ENCODE measurements at regions not wholly inside any gene's neighbourhood (a gene's known extent, or its start where the extent isn't known, plus 50 kb on each side); places are given as distances from the start of the nearest gene placed in this dataset.

- no peak for DNase-seq
These were observed 161.3 kb upstream of the PHACTR1 start for GRCh38 chr6:12555267-12555666.

DNA sequence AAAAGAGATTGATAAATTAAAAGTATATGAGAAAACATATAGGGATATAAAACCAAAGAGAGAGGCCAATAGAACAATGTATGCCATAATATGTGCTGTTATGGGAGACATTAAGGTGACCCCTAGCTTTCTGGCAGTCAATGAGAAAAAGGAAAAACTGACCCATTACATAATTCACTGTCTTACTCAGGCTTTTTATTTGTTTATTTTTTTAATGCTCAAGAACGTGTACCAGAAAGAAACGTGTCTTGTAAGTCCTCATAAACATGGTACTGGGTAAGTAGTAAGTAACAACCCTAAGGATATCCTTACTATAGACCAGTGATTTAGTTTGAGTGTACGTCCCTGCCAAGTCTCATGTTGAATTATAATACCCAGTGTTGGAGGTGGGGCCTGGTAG, 160.8 kb upstream of the PHACTR1 start:
- no peak for DNase-seq

DNA sequence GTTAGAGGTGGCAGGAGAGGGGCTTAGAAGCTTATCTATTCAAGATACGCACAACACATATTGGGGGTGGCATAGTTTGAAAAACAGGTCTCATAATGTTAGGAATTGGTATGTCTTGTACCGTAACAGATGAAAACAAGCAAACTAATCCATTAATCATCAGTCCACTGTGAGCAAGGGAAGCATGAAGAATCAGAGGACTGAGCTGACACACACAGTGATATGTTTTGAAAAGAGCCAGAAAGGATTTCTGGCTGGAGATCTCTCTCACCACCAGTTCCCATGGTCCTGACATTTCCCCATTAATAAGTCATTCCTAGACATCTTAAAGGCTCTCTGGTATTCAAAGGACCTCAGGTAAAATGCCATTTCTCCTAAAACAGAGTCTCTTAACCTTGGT, 158.8 kb upstream of the PHACTR1 start:
- DNase-seq, result no peak

GRCh38 chr6:12560315-12560714, 156.3 kb upstream of the PHACTR1 start:
- no peak for DNase-seq

DNA sequence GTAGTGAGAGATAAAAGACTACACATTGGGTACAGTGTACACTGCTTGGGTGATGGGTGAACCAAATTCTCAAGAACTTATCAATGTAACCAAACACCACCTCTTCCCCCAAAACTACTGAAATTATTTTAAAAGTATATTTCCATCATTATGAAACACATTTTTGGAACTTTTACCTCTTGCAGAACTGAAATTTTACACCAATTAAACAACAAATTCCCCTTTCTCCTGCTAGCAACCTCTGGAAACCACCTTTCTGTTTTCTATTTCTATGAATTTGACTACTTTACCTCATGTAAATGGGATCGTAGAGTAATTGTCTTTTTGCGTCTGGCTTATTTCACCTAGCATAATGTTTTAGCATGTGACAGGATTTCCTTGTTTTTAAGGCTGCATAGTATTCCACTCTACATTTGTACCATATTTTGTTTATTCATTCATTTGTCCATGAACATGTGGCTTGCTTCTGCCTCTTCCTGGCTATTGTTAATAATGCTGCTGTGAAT, 149.9 kb upstream of the PHACTR1 start:
- no peak for DNase-seq

GRCh38 chr6:12567682-12568081, 148.9 kb upstream of the PHACTR1 start:
- DNase-seq, result no peak

DNA sequence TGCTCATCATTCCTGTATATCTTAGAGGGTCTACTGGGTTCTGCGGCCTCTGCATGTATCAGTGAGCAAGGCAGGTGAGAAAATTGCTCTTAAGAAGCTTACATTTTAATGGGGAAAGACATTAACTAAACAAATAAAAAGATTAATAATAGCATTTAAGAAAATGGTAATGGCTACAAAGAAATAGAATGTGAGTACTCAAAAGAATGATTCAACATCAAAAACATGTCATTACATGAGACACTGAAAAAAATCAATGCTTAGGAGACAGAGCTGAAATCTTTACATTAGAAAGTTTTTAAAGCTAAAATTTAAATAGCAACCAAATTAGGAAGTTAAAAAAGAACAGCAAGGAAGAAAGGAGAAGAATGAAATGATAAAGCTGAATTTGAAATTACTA, 146.9 kb upstream of the PHACTR1 start:
- no peak for DNase-seq

DNA sequence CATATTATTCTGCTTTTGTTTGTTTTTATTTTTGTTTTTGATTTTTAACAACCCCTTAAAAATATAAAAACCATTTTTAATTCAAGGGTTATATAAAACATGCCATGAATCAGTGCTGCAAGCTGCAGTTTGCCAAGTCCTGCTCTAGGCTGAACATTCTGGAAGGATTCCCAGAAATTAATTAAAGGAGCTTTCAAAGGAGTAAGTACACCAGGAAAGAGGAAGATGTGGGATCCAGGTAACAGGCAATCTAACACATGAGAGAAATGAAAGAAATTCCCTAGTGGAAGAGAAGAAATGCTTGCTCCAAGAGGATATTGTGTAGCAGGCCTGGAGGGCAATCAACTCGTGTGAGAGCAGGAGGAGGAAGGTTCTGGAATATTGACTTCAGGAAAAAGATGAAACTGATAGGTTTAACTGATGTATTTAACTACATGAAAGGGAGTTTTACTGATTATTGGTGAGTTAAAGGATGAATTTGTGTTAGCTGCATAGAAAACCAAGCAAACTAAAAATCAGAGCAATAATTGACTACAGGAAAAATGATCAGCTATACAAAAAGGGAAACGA, 146.0 kb upstream of the PHACTR1 start:
- no peak for DNase-seq

DNA sequence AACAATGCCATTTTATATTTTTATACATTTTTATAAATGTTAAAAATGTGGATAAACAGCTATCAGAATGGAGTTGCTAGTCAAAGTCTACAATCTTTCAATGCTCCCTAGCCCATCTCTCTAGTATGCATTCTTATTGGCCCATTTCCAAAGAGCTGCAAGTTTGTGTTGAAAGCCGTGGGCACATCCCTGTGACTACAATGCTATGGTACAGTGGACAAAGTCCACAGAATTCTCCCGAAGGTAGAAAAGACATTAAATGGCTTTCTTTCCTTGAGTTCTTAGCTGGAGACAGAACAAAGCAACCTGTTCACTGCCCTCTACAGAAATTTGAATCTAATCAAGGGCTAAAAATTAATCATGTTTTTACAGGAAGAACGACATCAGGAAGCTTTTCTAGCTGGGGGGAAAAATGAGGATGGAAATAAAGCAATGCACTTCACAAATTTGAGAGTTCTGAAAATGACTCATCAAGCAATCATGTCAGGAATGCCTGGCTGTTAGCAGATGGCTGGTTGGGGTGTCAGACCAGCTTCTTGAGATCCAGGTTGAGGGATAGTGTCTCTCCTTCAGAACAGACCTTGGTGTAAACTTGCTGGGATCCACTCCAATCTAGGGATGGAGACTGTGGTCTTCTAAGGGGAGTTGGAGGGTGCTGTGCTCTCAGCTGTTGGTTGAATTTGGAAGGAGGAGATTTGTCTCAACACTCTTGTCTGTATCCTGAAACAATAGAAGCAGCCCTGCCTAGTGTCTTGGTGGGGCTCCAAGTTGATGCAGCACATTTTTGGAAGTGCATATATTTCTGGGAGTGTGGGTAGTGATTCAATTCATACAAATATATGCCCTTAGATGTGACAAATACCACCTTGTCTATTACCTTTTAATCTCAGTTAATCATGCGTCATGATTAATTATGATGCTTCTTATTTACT, 143.4 kb upstream of the PHACTR1 start:
- peak; percentile 48 for DNase-seq

GRCh38 chr6:12575961-12576360, 140.6 kb upstream of the PHACTR1 start:
- DNase-seq, result no peak

DNA sequence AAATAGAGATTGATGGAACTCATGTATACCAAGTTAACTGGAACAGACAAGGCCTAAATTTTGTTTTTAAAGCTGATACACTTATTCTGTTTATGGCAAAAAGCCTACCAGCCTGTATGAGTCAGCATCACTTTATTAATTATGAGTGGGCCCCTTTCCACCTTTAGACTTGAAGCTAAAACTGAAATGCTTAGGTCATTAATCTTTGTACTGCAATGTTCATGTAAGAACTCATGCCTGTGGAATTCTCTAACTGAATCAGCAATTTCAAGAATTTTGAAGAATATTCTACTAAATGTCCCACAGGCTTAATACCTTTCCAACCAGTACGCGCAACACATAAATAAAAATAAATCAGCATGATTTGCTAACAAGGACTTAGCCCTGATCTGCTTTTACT, 140.2 kb upstream of the PHACTR1 start:
- no peak for DNase-seq

GRCh38 chr6:12577124-12577850, 139.3 kb upstream of the PHACTR1 start:
- DNase-seq, result no peak

- DNase-seq, result no peak
These were observed 138.5 kb upstream of the PHACTR1 start for GRCh38 chr6:12578097-12578496.

- no peak for DNase-seq
These were observed 137.8 kb upstream of the PHACTR1 start for GRCh38 chr6:12578751-12579150.

DNA sequence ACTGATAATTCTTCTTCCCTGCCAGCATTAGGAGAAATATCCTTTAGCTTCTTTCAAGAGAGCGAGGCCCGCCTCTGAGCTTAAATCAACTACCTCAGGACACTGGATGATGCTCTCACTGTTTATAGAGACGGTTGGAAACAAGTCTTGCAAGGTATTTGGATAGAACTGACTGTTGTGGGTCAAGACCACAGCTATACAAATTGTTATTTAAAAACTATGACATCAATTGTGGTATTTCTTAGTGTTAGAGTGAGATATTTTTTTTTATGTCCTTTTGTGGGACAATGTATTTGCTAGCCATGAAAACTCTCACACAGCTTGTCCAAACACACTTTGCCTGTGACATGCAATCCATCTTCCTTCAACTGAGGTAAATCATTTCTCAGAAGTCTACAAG, 136.3 kb upstream of the PHACTR1 start:
- DNase-seq, result no peak

GRCh38 chr6:12582421-12583110, 134.0 kb upstream of the PHACTR1 start:
- no peak for DNase-seq

GRCh38 chr6:12584631-12585405, 131.7 kb upstream of the PHACTR1 start:
- no peak for DNase-seq

- no peak for DNase-seq
These were observed 131.0 kb upstream of the PHACTR1 start for GRCh38 chr6:12585497-12585958.

DNA sequence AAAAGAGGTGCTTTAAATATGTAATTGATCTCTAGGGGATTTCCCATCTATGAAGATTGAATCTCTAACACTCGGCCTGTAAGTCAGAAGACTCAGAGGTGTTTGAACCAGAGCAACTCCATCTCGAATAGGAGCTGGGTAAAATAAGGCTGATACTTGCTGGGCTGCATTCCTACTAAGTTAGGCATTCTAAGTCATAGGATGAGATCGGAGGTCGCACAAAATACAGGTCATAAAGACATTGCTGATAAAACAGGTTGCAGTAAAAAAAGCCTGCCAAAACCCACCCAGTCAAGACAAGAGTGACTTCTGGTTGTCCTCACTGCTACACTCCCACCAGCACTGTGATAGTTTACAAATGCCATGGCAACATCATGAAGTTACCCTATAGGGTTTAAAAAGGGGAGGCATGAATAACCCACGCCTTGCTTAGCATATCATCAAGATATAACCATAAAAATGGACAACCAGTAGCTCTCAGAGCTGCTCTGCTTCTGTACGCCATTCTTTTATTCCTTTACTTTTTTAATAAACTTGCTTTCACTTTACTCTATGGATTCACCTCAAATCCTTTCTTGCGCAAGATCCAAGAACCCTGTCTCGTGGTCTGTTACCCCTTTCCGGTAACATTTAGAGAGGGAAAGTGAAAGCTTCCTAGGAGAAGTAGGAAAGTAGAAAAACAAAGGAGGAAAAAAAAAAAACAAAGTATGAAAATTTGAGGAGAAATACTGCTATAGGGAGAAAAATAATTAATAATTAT, 129.7 kb upstream of the PHACTR1 start:
- DNase-seq, result no peak

DNA sequence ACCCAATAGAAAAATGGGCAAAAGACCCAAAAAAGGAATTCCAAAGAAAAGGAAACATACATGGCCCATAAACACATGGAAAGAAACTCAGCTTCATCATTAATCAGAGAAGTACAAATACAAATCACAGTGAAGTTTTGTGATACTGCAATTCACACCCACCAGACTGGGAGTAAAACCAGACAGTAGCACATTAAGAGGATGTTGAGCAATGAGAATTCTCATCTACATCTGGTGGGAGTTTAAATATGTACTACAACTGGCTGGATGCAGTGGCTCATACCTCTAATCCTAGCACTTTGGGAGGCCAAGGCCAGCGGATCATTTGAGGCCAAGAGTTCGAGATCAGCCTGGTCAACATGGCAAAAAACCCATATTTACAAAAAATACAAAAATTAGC, 125.7 kb upstream of the PHACTR1 start:
- DNase-seq, result no peak

GRCh38 chr6:12592634-12593033, 123.9 kb upstream of the PHACTR1 start:
- DNase-seq, result no peak

Data from NCI-H1048 (cell line).